ENCODE measurements at regions not wholly inside any gene's neighbourhood (a gene's known extent, or its start where the extent isn't known, plus 50 kb on each side); places are given as distances from the start of the nearest gene placed in this dataset.

DNA sequence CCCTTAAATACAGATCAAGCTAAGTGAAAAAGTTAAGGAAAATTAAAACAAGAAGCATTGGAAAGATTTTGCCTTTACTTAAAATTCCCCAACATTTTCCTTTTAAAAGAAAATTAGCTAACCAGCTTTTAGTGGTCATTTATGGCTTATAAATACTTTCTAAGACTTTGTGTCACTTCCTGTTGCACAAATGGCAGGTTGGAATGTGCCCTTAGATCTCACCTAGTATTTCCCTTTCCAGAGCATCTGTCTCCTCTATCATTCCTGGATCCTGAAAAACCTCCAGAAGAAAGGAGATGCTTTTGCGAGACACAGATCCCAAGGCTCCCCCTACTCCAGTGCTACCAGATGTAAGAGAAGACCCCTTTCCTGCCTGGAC, 58.3 kb downstream of the ARF6 start:
- TF ChIP-seq POLR2AphosphoS5 (IDR thresholded peaks at IDR 0.05; ENCODE audit: low read depth, low read length) (no peak), SIN3A (IDR thresholded peaks at IDR 0.05; ENCODE audit: borderline replicate concordance, insufficient read depth, low read length) (no peak)
- TF ChIP-seq, protein P1, sequence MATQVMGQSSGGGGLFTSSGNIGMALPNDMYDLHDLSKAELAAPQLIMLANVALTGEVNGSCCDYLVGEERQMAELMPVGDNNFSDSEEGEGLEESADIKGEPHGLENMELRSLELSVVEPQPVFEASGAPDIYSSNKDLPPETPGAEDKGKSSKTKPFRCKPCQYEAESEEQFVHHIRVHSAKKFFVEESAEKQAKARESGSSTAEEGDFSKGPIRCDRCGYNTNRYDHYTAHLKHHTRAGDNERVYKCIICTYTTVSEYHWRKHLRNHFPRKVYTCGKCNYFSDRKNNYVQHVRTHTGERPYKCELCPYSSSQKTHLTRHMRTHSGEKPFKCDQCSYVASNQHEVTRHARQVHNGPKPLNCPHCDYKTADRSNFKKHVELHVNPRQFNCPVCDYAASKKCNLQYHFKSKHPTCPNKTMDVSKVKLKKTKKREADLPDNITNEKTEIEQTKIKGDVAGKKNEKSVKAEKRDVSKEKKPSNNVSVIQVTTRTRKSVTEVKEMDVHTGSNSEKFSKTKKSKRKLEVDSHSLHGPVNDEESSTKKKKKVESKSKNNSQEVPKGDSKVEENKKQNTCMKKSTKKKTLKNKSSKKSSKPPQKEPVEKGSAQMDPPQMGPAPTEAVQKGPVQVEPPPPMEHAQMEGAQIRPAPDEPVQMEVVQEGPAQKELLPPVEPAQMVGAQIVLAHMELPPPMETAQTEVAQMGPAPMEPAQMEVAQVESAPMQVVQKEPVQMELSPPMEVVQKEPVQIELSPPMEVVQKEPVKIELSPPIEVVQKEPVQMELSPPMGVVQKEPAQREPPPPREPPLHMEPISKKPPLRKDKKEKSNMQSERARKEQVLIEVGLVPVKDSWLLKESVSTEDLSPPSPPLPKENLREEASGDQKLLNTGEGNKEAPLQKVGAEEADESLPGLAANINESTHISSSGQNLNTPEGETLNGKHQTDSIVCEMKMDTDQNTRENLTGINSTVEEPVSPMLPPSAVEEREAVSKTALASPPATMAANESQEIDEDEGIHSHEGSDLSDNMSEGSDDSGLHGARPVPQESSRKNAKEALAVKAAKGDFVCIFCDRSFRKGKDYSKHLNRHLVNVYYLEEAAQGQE (IDR thresholded peaks at IDR 0.05; ENCODE audit: insufficient read depth in 1 of 2, low read depth in 2 of 2, low read length in 2 of 2) = no peak

Data from PFSK-1 (cell line).